ENCODE measurements at regions not wholly inside any gene's neighbourhood (a gene's known extent, or its start where the extent isn't known, plus 50 kb on each side); places are given as distances from the start of the nearest gene placed in this dataset.

DNA sequence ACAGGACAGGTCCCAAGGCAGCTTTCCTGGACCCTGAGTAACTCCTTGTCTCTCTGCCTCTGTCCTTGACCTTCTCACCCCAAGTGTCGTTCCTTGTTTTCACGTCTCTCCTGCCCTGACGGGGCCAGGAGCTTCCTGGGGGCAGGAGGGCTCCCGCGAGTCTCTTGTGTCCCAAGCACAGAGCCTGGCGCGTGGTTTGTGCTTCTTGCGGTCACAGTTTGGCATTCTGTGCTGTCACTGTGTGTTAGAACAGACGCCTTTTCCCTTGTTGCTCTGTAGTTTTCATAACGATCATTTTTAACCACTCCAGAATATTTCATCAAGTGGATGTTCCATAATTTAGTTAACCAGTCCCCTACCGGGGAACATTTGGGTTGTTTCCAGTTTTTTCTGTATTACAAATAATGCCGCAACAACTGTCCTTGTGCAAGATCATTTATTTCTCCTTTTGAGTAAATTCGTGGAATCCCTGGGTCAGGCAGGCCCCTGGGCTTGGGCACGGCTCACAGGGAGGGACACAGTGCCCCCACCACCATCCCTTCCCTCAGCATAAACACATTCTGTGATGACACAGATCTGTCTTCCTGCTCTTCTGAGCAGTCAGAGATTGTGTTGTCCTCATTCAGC is 71.9 kb downstream of the TSPAN17 start:
- Mint-ChIP-seq H3K27ac (no peak overlapping the region), H3K9me3 (no peaks in the 10 kb centered on the region), H3K27me3 (peaks cover 29% of the 10 kb centered on the region), H3K4me3 (no peak overlapping the region), H3K4me1 (ENCODE audit: unreplicated experiment) (peaks cover 18% of the 10 kb centered on the region), H3K36me3 (no peaks in the 10 kb centered on the region)
- no peak for DNase-seq (ENCODE audit: extremely low spot score, unreplicated experiment)
- TF ChIP-seq CTCF (conservative IDR thresholded peaks at IDR 0.05) = no peak

GRCh38 chr5:176721509-176721908 is 74.2 kb downstream of the TSPAN17 start:
- DNase-seq (ENCODE audit: extremely low spot score, unreplicated experiment) = no peak
- Mint-ChIP-seq H3K36me3 (no peaks in the 10 kb centered on the region), H3K27ac (no peak overlapping the region), H3K9me3 (no peaks in the 10 kb centered on the region), H3K4me3 (no peak overlapping the region), H3K4me1 (ENCODE audit: unreplicated experiment) (peaks cover 34% of the 10 kb centered on the region), H3K27me3 (peaks cover 33% of the 10 kb centered on the region)
- TF ChIP-seq CTCF (conservative IDR thresholded peaks at IDR 0.05) = no peak

DNA sequence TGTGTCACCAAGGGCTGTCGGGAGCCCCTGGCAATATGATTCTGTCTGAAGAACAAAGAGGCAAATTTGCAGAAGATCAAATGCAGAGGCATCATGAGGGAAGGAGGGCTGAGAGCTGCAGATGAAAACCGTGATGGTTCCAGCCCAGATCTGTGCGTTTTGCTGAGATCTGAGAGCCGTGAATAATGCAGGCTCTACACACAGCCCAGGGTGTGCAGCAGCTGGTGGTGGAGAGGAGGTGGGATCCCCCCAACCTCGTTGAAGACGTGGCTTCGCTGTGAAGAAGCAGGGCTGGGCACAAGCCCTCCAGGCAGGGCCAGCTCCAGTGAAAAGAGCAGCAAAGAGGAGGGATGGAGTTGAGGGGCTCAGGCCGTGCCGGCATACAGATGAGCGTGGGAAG is 75.5 kb downstream of the TSPAN17 start:
- no peak overlapping the region for H3K4me3 Mint-ChIP-seq
- H3K4me1 Mint-ChIP-seq (ENCODE audit: unreplicated experiment) = peaks cover 34% of the 10 kb centered on the region
- no peaks in the 10 kb centered on the region for H3K36me3 Mint-ChIP-seq
- no peaks in the 10 kb centered on the region for H3K9me3 Mint-ChIP-seq
- H3K27ac Mint-ChIP-seq = no peak overlapping the region
- TF ChIP-seq CTCF (conservative IDR thresholded peaks at IDR 0.05) = no peak
- H3K27me3 Mint-ChIP-seq = peaks cover 30% of the 10 kb centered on the region
- DNase-seq (ENCODE audit: extremely low spot score, unreplicated experiment) = no peak

GRCh38 chr5:176723440-176723839 is 76.2 kb downstream of the TSPAN17 start:
- DNase-seq (ENCODE audit: extremely low spot score, unreplicated experiment) = no peak
- Mint-ChIP-seq H3K4me3 (no peak overlapping the region), H3K36me3 (no peaks in the 10 kb centered on the region), H3K4me1 (ENCODE audit: unreplicated experiment) (peaks cover 34% of the 10 kb centered on the region), H3K27me3 (peaks cover 28% of the 10 kb centered on the region), H3K27ac (no peak overlapping the region), H3K9me3 (no peaks in the 10 kb centered on the region)
- TF ChIP-seq CTCF (conservative IDR thresholded peaks at IDR 0.05) = no peak

- H3K9me3 Mint-ChIP-seq = no peaks in the 10 kb centered on the region
- H3K36me3 Mint-ChIP-seq = no peaks in the 10 kb centered on the region
- peaks cover 32% of the 10 kb centered on the region for H3K4me1 Mint-ChIP-seq (ENCODE audit: unreplicated experiment)
- H3K4me3 Mint-ChIP-seq = peak overlapping the region; percentile 2
- DNase-seq (ENCODE audit: extremely low spot score, unreplicated experiment) = no peak
- peaks cover 23% of the 10 kb centered on the region for H3K27me3 Mint-ChIP-seq
- TF ChIP-seq CTCF (conservative IDR thresholded peaks at IDR 0.05) = no peak
- no peak overlapping the region for H3K27ac Mint-ChIP-seq
These were observed 77.2 kb downstream of the TSPAN17 start for GRCh38 chr5:176724472-176724871.
